WTC11 (cell line): ENCODE measurements at regions not wholly inside any gene's neighbourhood (a gene's known extent, or its start where the extent isn't known, plus 50 kb on each side); places are given as distances from the start of the nearest gene placed in this dataset.

Source experiments
- CREB1 ChIP-seq: sonication (generic); formaldehyde crosslinking; IDR thresholded peaks from 2 replicates; pipeline ENCODE4 v1.8.0; 2023; ENCODE audit warnings: mild to moderate bottlenecking, missing genetic modification reagents
- CTCF ChIP-seq: fragments of 200-600 bp; IDR thresholded peaks from 2 replicates; pipeline ENCODE4 v1.8.0; 2022; ENCODE audit warnings: antibody characterized with exemption
- ZNF512 ChIP-seq: sonication (generic); formaldehyde crosslinking; IDR thresholded peaks from 2 replicates; pipeline ENCODE4 v1.8.1; 2022; ENCODE audit warnings: missing genetic modification reagents, borderline replicate concordance

GRCh38 chr12:53830631-53831030 is 78.9 kb upstream of the CISTR start:
- TF ChIP-seq CTCF: no peak
- TF ChIP-seq CREB1 (CRISPR knock-in tag): no peak
- no peak for TF ChIP-seq ZNF512 (CRISPR knock-in tag)
